Epithelial cell of esophagus (primary cell): ENCODE measurements at regions not wholly inside any gene's neighbourhood (a gene's known extent, or its start where the extent isn't known, plus 50 kb on each side); places are given as distances from the start of the nearest gene placed in this dataset.

Experiments
- DNase-seq: peaks from one replicate; pipeline ENCODE4 v3.0.0; 2010; ENCODE audit warnings: low read depth
- H3K4me3 ChIP-seq: 2 replicates; pipeline ENCODE4 v1.5.1; 2011; ENCODE audit warnings: mild to moderate bottlenecking, low read length, control low read depth
- TF ChIP-seq, protein P1 (sequence below): IDR thresholded peaks from 2 replicates; pipeline ENCODE4 v1.5.1; 2011; ENCODE audit warnings: low read depth, mild to moderate bottlenecking, low read length, control low read depth, inconsistent platforms; ENCODE audit not compliant: insufficient read depth; ENCODE audit errors: missing control alignments

DNA sequence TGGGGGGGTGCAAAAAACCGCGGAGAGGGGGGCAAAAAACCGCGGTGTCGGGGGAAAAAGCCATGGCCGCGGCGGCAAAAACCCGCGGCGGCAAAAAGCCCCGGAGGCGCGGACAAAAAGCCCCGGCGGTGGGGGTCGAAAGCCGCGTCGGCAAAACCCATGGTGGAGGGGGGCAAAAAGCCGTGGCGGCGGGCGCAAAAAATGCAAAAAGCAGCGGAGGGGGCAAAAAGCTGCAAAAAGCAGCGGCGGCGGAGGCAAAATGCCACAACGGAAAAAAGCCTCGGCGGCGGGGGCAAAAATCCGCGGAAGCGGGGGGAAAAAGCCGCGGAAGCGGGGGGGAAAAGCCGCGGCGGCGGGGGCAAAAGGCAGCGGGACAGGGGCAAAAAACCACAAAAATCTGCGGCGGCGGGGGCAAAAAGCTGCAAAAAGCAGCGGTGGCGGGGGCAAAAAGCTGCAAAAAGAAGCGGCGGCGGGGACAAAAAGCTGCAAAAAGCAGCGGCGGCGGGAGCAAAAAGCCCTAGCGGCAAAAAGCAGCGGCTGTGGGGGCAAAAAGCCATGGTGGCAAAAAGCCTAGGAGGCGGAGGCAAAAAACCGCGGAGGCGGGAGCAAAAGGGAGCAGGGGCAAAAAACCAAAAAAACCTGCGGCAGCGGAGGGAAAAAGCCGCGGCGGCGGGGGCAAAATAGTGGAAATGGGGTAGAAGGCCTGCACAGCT lies 418.9 kb downstream of the ZNF716 start:
- TF ChIP-seq, protein P1, sequence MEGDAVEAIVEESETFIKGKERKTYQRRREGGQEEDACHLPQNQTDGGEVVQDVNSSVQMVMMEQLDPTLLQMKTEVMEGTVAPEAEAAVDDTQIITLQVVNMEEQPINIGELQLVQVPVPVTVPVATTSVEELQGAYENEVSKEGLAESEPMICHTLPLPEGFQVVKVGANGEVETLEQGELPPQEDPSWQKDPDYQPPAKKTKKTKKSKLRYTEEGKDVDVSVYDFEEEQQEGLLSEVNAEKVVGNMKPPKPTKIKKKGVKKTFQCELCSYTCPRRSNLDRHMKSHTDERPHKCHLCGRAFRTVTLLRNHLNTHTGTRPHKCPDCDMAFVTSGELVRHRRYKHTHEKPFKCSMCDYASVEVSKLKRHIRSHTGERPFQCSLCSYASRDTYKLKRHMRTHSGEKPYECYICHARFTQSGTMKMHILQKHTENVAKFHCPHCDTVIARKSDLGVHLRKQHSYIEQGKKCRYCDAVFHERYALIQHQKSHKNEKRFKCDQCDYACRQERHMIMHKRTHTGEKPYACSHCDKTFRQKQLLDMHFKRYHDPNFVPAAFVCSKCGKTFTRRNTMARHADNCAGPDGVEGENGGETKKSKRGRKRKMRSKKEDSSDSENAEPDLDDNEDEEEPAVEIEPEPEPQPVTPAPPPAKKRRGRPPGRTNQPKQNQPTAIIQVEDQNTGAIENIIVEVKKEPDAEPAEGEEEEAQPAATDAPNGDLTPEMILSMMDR, result no peak
- H3K4me3 ChIP-seq, result peak overlapping the region; percentile 26
- no peak for DNase-seq
